ENCODE measurements at regions not wholly inside any gene's neighbourhood (a gene's known extent, or its start where the extent isn't known, plus 50 kb on each side); places are given as distances from the start of the nearest gene placed in this dataset.

- no peak for TF ChIP-seq POLR2A (IDR thresholded peaks at IDR 0.05)
- TF ChIP-seq, protein P1, sequence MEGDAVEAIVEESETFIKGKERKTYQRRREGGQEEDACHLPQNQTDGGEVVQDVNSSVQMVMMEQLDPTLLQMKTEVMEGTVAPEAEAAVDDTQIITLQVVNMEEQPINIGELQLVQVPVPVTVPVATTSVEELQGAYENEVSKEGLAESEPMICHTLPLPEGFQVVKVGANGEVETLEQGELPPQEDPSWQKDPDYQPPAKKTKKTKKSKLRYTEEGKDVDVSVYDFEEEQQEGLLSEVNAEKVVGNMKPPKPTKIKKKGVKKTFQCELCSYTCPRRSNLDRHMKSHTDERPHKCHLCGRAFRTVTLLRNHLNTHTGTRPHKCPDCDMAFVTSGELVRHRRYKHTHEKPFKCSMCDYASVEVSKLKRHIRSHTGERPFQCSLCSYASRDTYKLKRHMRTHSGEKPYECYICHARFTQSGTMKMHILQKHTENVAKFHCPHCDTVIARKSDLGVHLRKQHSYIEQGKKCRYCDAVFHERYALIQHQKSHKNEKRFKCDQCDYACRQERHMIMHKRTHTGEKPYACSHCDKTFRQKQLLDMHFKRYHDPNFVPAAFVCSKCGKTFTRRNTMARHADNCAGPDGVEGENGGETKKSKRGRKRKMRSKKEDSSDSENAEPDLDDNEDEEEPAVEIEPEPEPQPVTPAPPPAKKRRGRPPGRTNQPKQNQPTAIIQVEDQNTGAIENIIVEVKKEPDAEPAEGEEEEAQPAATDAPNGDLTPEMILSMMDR (IDR thresholded peaks at IDR 0.05 in 8 of 11, conservative IDR thresholded peaks at IDR 0.05 in 3 of 11), result no peak
These were observed 58.2 kb upstream of the SLC45A1 start for GRCh38 chr1:8259498-8260290.

Data from spleen (tissue), 7 donors.